ENCODE measurements at regions not wholly inside any gene's neighbourhood (a gene's known extent, or its start where the extent isn't known, plus 50 kb on each side); places are given as distances from the start of the nearest gene placed in this dataset.

GRCh38 chr6:4291453-4292403 lies 156.4 kb upstream of the ECI2 start:
- DNase-seq (ENCODE audit: low spot score): peak; percentile 57

DNA sequence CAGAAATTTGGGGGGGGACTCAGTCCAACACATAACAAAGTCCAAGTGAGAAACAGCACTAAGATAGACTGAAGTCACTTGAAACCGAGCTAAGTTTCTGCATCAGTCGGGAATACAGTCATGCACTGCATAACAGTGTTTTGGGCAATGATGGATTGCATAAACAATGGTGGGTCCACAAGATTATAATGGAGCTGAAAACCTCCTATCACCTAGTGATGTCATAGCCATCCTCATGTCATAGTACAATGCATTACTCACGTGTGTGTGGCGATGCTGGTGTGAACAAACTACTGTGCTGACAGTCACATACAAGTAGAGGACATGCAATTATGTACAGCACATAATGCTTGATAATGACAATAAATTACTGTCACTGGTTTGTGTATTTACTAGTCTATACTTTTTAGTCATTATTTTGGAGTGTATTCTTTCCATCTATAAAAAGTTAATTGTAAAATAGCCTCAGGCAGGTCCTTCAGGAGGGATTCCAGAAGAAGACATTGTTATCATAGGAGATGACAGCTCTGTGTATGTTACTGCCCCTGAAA lies 154.5 kb upstream of the ECI2 start:
- no peak for DNase-seq (ENCODE audit: low spot score)

GRCh38 chr6:4287811-4288244 lies 152.5 kb upstream of the ECI2 start:
- DNase-seq (ENCODE audit: low spot score): no peak

GRCh38 chr6:4287372-4287771 lies 152.0 kb upstream of the ECI2 start:
- no peak for DNase-seq (ENCODE audit: low spot score)

- DNase-seq (ENCODE audit: low spot score): no peak
Observed at GRCh38 chr6:4282926-4283325, 147.6 kb upstream of the ECI2 start.

GRCh38 chr6:4281341-4282293 lies 146.2 kb upstream of the ECI2 start:
- peak; percentile 95 for DNase-seq (ENCODE audit: low spot score)

- DNase-seq (ENCODE audit: low spot score): peak; percentile 95
Observed at GRCh38 chr6:4280707-4281106, 145.3 kb upstream of the ECI2 start.

DNA sequence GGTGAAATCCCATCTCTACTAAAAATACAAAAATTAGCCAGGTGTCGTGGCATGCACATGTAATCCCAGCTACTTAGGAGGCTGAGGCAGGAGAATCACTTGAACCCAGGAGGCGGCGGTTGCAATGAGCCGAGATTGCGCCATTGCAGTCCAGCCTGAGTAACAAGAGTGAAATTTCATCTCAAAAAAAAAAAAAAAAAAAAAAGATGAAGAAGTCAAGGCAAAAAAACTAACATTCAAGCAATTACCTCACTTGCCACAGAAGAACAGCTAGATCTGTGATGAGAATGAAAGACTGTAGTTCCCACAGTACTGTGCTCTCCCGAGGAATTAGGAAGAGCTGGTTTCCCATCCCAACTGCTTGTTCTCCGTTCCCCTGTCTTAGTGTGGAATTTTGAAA lies 144.7 kb upstream of the ECI2 start:
- no peak for DNase-seq (ENCODE audit: low spot score)

DNA sequence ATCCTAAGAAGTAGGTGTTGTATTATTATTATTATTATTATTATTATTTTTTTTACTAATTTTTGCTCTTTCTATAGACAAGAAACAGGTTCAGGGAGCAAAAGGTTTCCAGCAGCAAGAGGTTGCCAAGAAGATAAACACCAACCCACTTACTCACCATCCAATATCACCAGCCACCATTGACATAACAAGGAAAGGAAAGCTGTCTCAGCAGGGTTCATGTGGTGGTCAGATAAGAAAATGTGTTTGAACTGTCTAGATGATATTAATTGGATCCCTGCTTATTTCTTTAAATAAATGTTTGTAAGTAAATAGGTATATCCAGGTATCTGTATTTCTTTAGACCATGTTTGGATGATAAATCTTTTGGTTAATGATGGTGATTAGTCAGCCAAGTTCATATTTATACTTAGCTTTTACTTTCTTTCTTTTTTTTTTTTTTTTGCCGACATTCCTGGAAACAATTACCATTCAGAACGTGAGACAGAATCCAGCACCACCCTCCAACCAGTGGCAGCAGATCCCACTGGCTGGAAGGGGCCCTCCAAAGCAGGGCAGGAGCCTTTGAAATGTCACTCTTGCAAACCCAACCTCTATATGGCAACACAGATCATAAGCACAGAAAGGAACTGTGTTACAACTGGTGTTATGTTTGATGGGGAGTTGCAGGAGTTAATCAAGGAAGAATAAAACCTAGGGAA lies 139.2 kb upstream of the ECI2 start:
- DNase-seq (ENCODE audit: low spot score): no peak

DNA sequence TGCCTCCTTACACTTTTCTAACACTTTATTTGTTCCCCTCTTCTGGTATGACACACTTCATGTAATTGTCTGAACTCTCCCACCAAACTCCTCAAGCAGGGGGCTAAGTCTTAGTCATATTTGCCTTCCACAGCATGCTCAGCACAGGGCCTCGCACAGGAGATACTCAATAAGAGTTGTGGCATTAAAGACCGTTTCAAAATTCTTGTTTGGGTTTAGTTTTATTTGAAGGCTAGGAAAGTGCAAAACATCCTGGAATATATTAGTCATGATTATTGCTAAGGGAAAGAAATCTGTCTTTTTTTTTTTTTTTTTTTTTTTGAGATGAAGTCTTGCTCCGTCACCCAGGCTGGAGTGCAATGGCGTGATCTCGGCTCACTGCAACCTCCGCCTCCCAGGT lies 137.6 kb upstream of the ECI2 start:
- no peak for DNase-seq (ENCODE audit: low spot score)

DNA sequence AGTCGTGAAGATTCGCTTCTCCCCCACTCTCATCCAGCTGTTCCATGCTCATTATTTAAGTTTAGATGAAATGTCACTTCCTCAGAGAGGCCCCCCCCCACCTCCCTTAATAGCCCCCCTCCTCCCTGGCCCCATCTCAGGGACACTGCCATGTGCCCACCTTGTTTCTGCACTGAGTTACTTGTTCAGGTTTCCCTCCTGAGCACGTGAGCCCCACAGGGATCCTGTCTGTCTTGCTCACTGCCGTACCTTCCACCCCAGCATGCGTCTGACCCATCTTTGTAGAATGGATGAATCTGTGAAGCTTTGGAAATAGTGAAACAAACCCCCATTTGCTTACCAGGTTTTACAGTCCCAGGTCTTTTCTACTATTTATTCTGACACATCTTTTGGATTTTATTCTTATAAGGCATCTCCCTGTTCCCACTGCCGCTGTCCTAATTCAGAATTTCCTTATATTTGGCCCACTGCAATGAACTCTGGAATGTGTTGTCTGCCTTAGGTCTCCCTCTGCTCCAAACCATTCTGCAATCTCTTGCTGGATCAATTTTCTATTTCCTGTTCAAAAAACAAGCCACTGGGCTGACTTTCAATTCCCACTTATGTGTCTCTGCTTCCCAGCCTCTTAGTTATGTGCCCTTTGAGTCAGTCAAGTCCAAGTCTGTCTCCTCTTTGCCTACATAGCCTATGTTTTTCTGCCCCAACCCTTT lies 136.5 kb upstream of the ECI2 start:
- DNase-seq (ENCODE audit: low spot score): no peak

DNA sequence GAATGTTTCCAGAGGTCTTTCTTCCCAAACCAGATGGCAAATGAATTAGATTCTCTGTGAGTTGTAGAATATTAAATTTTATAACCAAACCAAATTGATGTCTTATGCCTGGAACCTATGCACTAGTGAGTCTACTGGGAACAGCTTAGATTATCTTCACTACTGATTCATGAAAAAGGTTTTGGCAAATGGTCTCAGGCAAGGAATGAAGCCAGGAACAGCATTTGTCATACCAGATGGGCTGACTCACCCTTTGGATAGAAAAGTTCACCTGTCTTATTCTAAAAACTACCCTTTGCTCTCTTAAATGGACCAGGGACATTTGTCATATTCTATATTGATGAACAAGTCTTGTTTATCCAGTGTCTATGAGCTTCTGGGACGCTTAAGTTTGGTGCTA lies 135.4 kb upstream of the ECI2 start:
- DNase-seq (ENCODE audit: low spot score): peak; percentile 44

DNA sequence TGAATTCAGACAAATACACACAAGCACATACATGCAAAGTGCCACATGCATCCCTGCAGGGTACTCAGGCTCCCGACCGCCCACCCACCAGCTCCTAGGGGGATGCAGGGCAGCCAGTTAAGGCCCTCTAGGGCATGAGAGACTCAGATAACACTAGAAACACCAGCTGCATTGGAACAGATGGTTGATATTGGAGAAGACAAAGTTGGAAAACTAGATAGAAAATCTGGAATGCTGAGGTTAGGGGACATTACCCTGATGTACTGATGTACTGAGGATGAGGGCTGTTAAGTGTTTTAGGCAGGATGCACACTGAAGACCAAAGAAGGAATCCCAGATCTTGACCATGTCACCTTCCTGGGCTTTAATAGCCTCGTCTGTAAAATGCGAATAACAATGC lies 134.6 kb upstream of the ECI2 start:
- DNase-seq (ENCODE audit: low spot score): no peak

DNA sequence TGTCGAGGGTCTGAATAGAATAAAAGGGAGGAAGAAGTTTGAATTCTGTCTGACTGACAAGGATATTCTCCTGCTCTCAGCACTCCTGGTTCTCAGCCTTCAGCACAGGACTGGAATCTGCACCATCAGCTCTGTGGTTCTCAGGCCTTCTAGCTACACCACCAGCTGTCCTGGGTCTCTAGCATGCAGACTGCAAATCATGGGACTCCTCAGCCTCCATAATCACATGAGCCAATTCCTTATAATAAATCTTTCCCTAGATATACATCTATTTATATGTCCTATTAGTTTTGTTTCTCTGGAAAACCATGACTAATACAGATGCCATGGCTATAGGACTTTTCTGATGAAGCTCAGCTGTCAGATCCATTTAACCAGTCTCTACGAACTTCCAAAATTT lies 132.8 kb upstream of the ECI2 start:
- no peak for DNase-seq (ENCODE audit: low spot score)

DNA sequence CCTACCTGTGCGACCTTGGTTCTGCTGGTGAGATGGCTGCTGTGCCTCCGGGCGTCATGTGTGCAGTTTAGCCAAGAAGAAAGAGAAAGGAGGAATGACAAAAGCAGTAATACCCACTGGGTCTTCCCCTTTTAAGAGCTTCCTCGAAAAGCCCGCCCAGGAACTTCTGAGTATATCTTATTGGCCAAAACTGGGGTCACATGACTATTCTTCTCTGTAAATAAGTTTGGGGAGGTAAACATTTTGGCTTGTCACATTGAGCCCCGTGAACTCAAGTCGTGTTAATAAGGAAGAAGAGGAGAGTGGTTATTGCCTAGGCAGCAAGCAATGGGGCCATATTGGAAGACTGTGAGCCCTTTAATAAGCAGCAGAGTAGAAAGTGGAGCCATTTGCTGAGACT lies 130.4 kb upstream of the ECI2 start:
- no peak for DNase-seq (ENCODE audit: low spot score)

DNA sequence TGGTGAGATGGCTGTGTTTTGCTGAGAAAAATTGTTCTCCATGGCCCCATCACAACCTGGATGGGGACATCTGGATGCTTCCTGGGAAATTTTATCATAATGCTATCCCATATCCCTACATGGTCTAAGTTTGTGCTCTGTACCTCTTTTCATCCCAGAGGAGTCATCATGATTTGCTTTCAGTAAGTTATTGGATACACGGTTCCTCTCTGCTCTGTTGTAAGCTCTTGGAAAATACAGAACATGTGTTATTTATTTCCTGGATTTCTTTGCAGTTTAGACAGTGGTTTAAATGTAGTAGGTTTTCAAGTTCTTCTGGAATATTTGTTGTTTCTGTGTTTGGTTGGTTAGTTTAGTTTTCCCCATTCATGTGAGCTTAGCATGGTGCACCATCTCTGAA lies 129.2 kb upstream of the ECI2 start:
- no peak for DNase-seq (ENCODE audit: low spot score)

DNA sequence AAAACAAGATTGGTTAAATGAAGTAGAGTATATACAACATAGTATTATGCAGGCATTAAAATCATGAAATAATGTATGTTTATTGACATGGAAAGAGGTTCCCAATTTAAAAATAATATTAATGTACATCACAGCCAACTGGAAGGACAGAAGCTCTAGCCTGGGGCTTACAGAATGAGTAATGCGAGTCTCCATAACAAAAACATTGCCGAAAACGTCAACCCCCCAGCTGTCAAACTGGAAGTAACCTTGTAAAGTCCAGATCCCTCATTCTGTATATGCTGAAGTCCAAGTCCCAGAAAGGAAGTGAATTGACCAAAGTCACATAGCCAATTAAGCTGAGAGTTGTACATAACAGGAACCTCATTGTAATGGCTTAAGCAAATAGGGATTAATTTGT lies 128.7 kb upstream of the ECI2 start:
- no peak for DNase-seq (ENCODE audit: low spot score)

- no peak for DNase-seq (ENCODE audit: low spot score)
Observed at GRCh38 chr6:4262526-4262925, 127.2 kb upstream of the ECI2 start.

GRCh38 chr6:4259391-4259790 lies 124.0 kb upstream of the ECI2 start:
- DNase-seq (ENCODE audit: low spot score): no peak

- DNase-seq (ENCODE audit: low spot score): no peak
Observed at GRCh38 chr6:4258733-4259132, 123.4 kb upstream of the ECI2 start.

GRCh38 chr6:4256969-4257368 lies 121.6 kb upstream of the ECI2 start:
- peak; percentile 20 for DNase-seq (ENCODE audit: low spot score)

Data from kidney tubule cell (primary cell).